OCI-LY3 (cell line): ENCODE measurements at regions not wholly inside any gene's neighbourhood (a gene's known extent, or its start where the extent isn't known, plus 50 kb on each side); places are given as distances from the start of the nearest gene placed in this dataset.
"Not testable (repeated sequence)": the region's sequence is repeated elsewhere in the genome, so short reads cannot be mapped to it uniquely, and the experiment has no call there.

ENCODE experiments used
- H2AFZ ChIP-seq: fragments of 200-600, 300-600 bp; shearing (Covaris generic); 2 replicates; pipeline ENCODE4 v1.6.0; 2014; ENCODE audit warnings: antibody characterized with exemption, low read depth, low read length
- H3K27ac ChIP-seq: fragments of 200-600, 300-600 bp; sonication (generic); 2 replicates; pipeline ENCODE4 v1.5.1; 2014; ENCODE audit warnings: mild to moderate bottlenecking, low read length, moderate library complexity, mixed read lengths
- H3K27me3 ChIP-seq: fragments of 200-600, 300-600 bp; sonication (generic); 2 replicates; pipeline ENCODE4 v1.6.1; 2014; ENCODE audit warnings: low read depth, low read length, mixed read lengths
- H3K36me3 ChIP-seq: fragments of 200-600, 300-600 bp; sonication (generic); replicated peaks from 2 replicates; pipeline ENCODE3; 2014; ENCODE audit warnings: low read depth, low read length, mixed read lengths
- H3K4me1 ChIP-seq: fragments of 300-600, 200-600 bp; sonication (generic); 2 replicates; pipeline ENCODE4 v1.6.1; 2014; ENCODE audit warnings: low read length, mixed read lengths
- H3K4me2 ChIP-seq: fragments of 200-600, 300-600 bp; sonication (generic); 2 replicates; pipeline ENCODE4 v1.6.1; 2014; ENCODE audit warnings: low read length, mixed read lengths
- H3K4me3 ChIP-seq: fragments of 300-600, 200-600 bp; sonication (generic); 2 replicates; pipeline ENCODE4 v1.5.1; 2014; ENCODE audit warnings: antibody characterized with exemption, mild to moderate bottlenecking, low read length, moderate library complexity
- H3K79me2 ChIP-seq: fragments of 300-600, 200-600 bp; shearing (Covaris generic); 2 replicates; pipeline ENCODE4 v1.6.1; 2014; ENCODE audit warnings: mild to moderate bottlenecking, low read length, mixed read lengths
- H3K9ac ChIP-seq: fragments of 300-600, 200-600 bp; shearing (Covaris generic); 2 replicates; pipeline ENCODE4 v1.6.0; 2014; ENCODE audit warnings: mild to moderate bottlenecking, low read length, moderate library complexity
- H3K9me3 ChIP-seq: fragments of 200-600, 300-600 bp; shearing (Covaris generic); 2 replicates; pipeline ENCODE4 v1.6.1; 2014; ENCODE audit warnings: low read length, mixed read lengths; ENCODE audit not compliant: insufficient read depth
- H4K20me1 ChIP-seq: fragments of 200-600, 300-600 bp; sonication (generic); 2 replicates; pipeline ENCODE4 v1.6.1; 2016; ENCODE audit warnings: low read length, mixed read lengths; ENCODE audit not compliant: insufficient read depth
- EZH2phosphoT487 ChIP-seq: fragments of 200-600 bp; shearing (Covaris generic); IDR thresholded peaks from 2 replicates; pipeline ENCODE4 v1.6.1; 2018; ENCODE audit warnings: antibody characterized with exemption, mixed run types, low read depth
- TF ChIP-seq, protein P1 (sequence below): fragments of 200-600, 300-600 bp; sonication (generic); IDR thresholded peaks from 2 replicates; pipeline ENCODE4 v1.5.1; 2014; ENCODE audit warnings: antibody characterized with exemption, low read length, low read depth

GRCh38 chr1:113302636-113303035 lies 87.7 kb upstream of the MAGI3 start:
- H3K4me2 ChIP-seq = peak overlapping the region; percentile 63
- H3K4me1 ChIP-seq = peaks cover 17% of the 10 kb centered on the region
- peak overlapping the region; percentile 91 for H2AFZ ChIP-seq
- no peaks in the 10 kb centered on the region for H3K27me3 ChIP-seq
- H3K9ac ChIP-seq = peak overlapping the region; percentile 22; the same call in 1 of the 2 replicates
- H3K9me3 ChIP-seq = no peaks in the 10 kb centered on the region
- TF ChIP-seq, protein P1, sequence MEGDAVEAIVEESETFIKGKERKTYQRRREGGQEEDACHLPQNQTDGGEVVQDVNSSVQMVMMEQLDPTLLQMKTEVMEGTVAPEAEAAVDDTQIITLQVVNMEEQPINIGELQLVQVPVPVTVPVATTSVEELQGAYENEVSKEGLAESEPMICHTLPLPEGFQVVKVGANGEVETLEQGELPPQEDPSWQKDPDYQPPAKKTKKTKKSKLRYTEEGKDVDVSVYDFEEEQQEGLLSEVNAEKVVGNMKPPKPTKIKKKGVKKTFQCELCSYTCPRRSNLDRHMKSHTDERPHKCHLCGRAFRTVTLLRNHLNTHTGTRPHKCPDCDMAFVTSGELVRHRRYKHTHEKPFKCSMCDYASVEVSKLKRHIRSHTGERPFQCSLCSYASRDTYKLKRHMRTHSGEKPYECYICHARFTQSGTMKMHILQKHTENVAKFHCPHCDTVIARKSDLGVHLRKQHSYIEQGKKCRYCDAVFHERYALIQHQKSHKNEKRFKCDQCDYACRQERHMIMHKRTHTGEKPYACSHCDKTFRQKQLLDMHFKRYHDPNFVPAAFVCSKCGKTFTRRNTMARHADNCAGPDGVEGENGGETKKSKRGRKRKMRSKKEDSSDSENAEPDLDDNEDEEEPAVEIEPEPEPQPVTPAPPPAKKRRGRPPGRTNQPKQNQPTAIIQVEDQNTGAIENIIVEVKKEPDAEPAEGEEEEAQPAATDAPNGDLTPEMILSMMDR = no peak
- no peak for TF ChIP-seq EZH2phosphoT487
- H3K36me3 ChIP-seq = no peaks in the 10 kb centered on the region
- no peaks in the 10 kb centered on the region for H4K20me1 ChIP-seq
- H3K27ac ChIP-seq = peak overlapping the region; percentile 87
- no peaks in the 10 kb centered on the region for H3K79me2 ChIP-seq
- H3K4me3 ChIP-seq = peak overlapping the region; percentile 38; the same call in 1 of the 2 replicates

DNA sequence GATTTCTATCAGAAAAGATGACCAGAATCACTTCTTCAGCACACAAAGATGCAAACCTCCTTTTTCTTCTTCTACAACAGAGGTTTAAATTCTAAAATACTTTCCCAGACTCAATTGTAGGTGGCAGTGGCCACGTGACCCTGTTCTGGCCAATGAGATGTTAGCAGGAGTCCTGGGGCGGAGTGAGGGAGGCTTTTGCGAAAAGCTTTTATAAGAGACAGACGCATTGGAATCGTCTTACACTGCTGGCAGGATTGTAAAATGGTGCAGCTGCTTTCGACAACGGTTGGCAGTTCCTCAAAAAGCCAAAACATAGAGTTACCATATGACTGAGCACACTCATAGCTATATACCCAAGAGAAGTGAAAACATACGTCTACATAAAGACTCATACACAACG lies 87.0 kb upstream of the MAGI3 start:
- Histone ChIP-seq H3K27me3 (no peaks in the 10 kb centered on the region), H3K79me2 (no peaks in the 10 kb centered on the region), H4K20me1 (no peaks in the 10 kb centered on the region), H3K4me2 (peak overlapping the region; percentile 63), H2AFZ (peak overlapping the region; percentile 91), H3K9ac (peak overlapping the region; percentile 22; the same call in 1 of the 2 replicates), H3K4me1 (peaks cover 17% of the 10 kb centered on the region), H3K4me3 (peak overlapping the region; percentile 38), H3K36me3 (no peaks in the 10 kb centered on the region), H3K9me3 (no peaks in the 10 kb centered on the region), H3K27ac (peak overlapping the region; percentile 87)
- TF ChIP-seq EZH2phosphoT487 = no peak
- TF ChIP-seq, protein P1 = no peak

DNA sequence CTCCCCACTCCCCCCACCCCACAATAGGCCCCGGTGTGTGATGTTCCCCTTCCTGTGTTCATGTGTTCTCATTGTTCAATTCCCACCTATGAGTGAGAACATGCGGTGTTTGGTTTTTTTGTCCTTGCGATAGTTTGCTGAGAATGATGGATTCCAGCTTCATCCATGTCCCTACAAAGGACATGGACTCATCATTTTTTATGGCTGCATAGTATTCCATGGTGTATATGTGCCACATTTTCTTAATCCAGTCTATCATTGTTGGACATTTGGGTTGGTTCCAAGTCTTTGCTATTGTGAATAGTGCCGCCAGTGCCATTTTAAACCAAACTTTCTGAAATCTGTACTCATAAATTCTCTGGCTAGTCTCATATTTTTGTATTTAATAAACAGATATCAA lies 85.3 kb upstream of the MAGI3 start:
- H2AFZ ChIP-seq, H3K27me3 ChIP-seq, H3K36me3 ChIP-seq, H3K9me3 ChIP-seq, H4K20me1 ChIP-seq, H3K79me2 ChIP-seq, H3K9ac ChIP-seq, H3K4me3 ChIP-seq, H3K27ac ChIP-seq, H3K4me2 ChIP-seq: not testable (repeated sequence)
- H3K4me1 ChIP-seq = peaks cover 17% of the 10 kb centered on the region

DNA sequence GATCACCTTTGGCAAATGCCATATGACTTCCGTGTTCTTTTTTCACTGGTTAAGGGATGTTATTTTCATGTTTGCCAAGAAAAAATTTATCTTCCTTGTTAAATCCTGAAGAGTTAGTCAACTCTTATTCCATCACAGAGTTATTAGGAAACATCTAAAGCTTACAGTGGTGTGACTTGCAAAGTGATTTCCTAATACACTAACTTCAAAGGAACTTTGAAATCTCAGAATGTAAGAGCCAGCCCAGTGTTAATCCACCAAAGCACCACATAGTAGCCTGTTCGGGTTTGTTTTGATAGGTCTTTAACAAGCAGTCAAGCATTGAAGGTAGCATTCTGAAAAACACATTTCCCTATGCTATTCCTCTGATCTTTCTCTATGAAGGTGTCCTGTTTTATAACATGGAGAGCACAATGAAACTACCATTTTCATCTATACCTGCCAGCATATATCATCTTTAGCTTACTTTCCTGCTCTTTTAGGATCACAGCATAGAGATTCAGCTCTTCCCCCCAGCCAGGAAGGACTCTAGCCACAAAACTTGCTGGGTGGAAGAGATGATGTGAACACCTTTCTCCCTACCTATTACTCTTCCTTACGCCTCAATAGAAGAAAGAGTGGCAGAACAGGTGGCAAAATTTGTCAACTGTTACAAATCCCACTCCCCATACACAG lies 82.4 kb upstream of the MAGI3 start:
- Histone ChIP-seq H4K20me1 (no peaks in the 10 kb centered on the region), H2AFZ (no peak overlapping the region), H3K9ac (no peak overlapping the region), H3K36me3 (no peaks in the 10 kb centered on the region), H3K9me3 (no peaks in the 10 kb centered on the region), H3K27me3 (no peaks in the 10 kb centered on the region), H3K4me1 (peaks cover 12% of the 10 kb centered on the region), H3K4me3 (no peak overlapping the region), H3K4me2 (no peak overlapping the region), H3K27ac (no peak overlapping the region), H3K79me2 (no peaks in the 10 kb centered on the region)
- TF ChIP-seq EZH2phosphoT487 = no peak
- TF ChIP-seq, protein P1 = no peak

GRCh38 chr1:113312651-113313050 lies 77.7 kb upstream of the MAGI3 start:
- H3K27me3 ChIP-seq, H3K4me2 ChIP-seq, H3K36me3 ChIP-seq, H2AFZ ChIP-seq, H3K9me3 ChIP-seq, H3K9ac ChIP-seq, H3K79me2 ChIP-seq, H4K20me1 ChIP-seq, H3K4me3 ChIP-seq, H3K27ac ChIP-seq, H3K4me1 ChIP-seq: not testable (repeated sequence)
